SK-N-SH treated with all-trans-retinoic acid at 6 μM for 48 hours (cell line): ENCODE measurements at regions not wholly inside any gene's neighbourhood (a gene's known extent, or its start where the extent isn't known, plus 50 kb on each side); places are given as distances from the start of the nearest gene placed in this dataset.

ENCODE experiments used
- ATAC-seq: fragments of 200-7000 bp; cut with Tn5 transposase; 3 replicates; pipeline ENCODE4 v1.9.1; 2020; ENCODE audit warnings: mild to moderate bottlenecking, moderate library complexity
- BACH2 ChIP-seq: fragments of 250-450 bp; sonication (Bioruptor Pico); IDR thresholded peaks from 2 replicates; pipeline ENCODE4 v1.9.0; 2021; ENCODE audit warnings: mild to moderate bottlenecking, borderline replicate concordance
- CSDC2 ChIP-seq: fragments of 250-450 bp; sonication (Bioruptor Pico); IDR thresholded peaks from 2 replicates; pipeline ENCODE4 v1.5.0; 2020; ENCODE audit warnings: mild to moderate bottlenecking, moderate library complexity
- ESRRG ChIP-seq: fragments of 250-450 bp; sonication (Bioruptor Pico); IDR thresholded peaks from 2 replicates; pipeline ENCODE4 v1.6.1; 2021; ENCODE audit warnings: mild to moderate bottlenecking
- GLIS3 ChIP-seq: fragments of 250-450 bp; sonication (Bioruptor Pico); IDR thresholded peaks from 2 replicates; pipeline ENCODE4 v1.5.0; 2020; ENCODE audit warnings: mild to moderate bottlenecking, moderate library complexity
- ISL1 ChIP-seq: fragments of 250-450 bp; sonication (Bioruptor Pico); IDR thresholded peaks from 2 replicates; pipeline ENCODE4 v2.1.2; 2022; ENCODE audit warnings: mild to moderate bottlenecking, moderate library complexity
- OSR1 ChIP-seq: fragments of 250-450 bp; sonication (Bioruptor Pico); IDR thresholded peaks from 2 replicates; pipeline ENCODE4 v1.8.0; 2022; ENCODE audit warnings: moderate library complexity, mild to moderate bottlenecking, inconsistent platforms
- PPARA ChIP-seq: fragments of 250-450 bp; sonication (Bioruptor Pico); IDR thresholded peaks from 2 replicates; pipeline ENCODE4 v1.5.0; 2020; ENCODE audit warnings: mild to moderate bottlenecking, borderline replicate concordance
- SNAI2 ChIP-seq: fragments of 250-450 bp; sonication (Bioruptor Pico); IDR thresholded peaks from 2 replicates; pipeline ENCODE4 v1.5.0; 2020; ENCODE audit warnings: mild to moderate bottlenecking, moderate library complexity
- TCF4 ChIP-seq: fragments of 250-450 bp; sonication (Bioruptor Pico); IDR thresholded peaks from 2 replicates; pipeline ENCODE4 v1.8.0; 2021; ENCODE audit warnings: mild to moderate bottlenecking, moderate library complexity, borderline replicate concordance
- TOX ChIP-seq: fragments of 250-450 bp; sonication (Bioruptor Pico); IDR thresholded peaks from 2 replicates; pipeline ENCODE4 v1.8.0; 2021; ENCODE audit warnings: mild to moderate bottlenecking, moderate library complexity, borderline replicate concordance
- ZC3H10 ChIP-seq: fragments of 250-450 bp; sonication (Bioruptor Pico); IDR thresholded peaks from 2 replicates; pipeline ENCODE4 v1.5.1; 2021; ENCODE audit warnings: mild to moderate bottlenecking, moderate library complexity
- ZFP3 ChIP-seq: fragments of 250-450 bp; sonication (Bioruptor Pico); IDR thresholded peaks from 2 replicates; pipeline ENCODE4 v1.5.0; 2020; ENCODE audit warnings: mild to moderate bottlenecking, moderate library complexity
- ZFP30 ChIP-seq: fragments of 450-650 bp; formaldehyde crosslinking; IDR thresholded peaks from 2 replicates; pipeline ENCODE4 v1.5.0; 2022; ENCODE audit warnings: mild to moderate bottlenecking, moderate library complexity
- ZNF565 ChIP-seq: fragments of 450-650 bp; formaldehyde crosslinking; conservative IDR thresholded peaks from 2 replicates; pipeline ENCODE4 v1.5.0; 2020; ENCODE audit warnings: low read depth, mild to moderate bottlenecking, moderate library complexity
- ZNF70 ChIP-seq: fragments of 450-650 bp; formaldehyde crosslinking; IDR thresholded peaks from 2 replicates; pipeline ENCODE4 v1.5.0; 2020; ENCODE audit warnings: mild to moderate bottlenecking, moderate library complexity
- ZNF8 ChIP-seq: fragments of 450-650 bp; formaldehyde crosslinking; IDR thresholded peaks from 2 replicates; pipeline ENCODE4 v1.5.0; 2020; ENCODE audit warnings: mild to moderate bottlenecking, moderate library complexity
- TF ChIP-seq, protein P1 (sequence below): fragments of 250-450 bp; sonication (Bioruptor Pico); IDR thresholded peaks from 2 replicates; pipeline ENCODE4 v1.8.0; 2020; ENCODE audit warnings: mild to moderate bottlenecking, moderate library complexity, borderline replicate concordance
- TF ChIP-seq, protein P2 (sequence below): fragments of 250-450 bp; sonication (Bioruptor Pico); IDR thresholded peaks from 2 replicates; pipeline ENCODE4 v1.5.1; 2020; ENCODE audit warnings: low read depth, mild to moderate bottlenecking, moderate library complexity

GRCh38 chr4:176864238-176864637 is 71.5 kb upstream of the VEGFC start:
- TF ChIP-seq, protein P1, sequence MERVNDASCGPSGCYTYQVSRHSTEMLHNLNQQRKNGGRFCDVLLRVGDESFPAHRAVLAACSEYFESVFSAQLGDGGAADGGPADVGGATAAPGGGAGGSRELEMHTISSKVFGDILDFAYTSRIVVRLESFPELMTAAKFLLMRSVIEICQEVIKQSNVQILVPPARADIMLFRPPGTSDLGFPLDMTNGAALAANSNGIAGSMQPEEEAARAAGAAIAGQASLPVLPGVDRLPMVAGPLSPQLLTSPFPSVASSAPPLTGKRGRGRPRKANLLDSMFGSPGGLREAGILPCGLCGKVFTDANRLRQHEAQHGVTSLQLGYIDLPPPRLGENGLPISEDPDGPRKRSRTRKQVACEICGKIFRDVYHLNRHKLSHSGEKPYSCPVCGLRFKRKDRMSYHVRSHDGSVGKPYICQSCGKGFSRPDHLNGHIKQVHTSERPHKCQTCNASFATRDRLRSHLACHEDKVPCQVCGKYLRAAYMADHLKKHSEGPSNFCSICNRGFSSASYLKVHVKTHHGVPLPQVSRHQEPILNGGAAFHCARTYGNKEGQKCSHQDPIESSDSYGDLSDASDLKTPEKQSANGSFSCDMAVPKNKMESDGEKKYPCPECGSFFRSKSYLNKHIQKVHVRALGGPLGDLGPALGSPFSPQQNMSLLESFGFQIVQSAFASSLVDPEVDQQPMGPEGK (CRISPR knock-in tag), result no peak
- no peak for TF ChIP-seq OSR1 (CRISPR knock-in tag)
- TF ChIP-seq, all 23 proteins: peak for 0
- ATAC-seq, result no peak

GRCh38 chr4:176868676-176869075 is 76.0 kb upstream of the VEGFC start:
- TF ChIP-seq, protein P2, sequence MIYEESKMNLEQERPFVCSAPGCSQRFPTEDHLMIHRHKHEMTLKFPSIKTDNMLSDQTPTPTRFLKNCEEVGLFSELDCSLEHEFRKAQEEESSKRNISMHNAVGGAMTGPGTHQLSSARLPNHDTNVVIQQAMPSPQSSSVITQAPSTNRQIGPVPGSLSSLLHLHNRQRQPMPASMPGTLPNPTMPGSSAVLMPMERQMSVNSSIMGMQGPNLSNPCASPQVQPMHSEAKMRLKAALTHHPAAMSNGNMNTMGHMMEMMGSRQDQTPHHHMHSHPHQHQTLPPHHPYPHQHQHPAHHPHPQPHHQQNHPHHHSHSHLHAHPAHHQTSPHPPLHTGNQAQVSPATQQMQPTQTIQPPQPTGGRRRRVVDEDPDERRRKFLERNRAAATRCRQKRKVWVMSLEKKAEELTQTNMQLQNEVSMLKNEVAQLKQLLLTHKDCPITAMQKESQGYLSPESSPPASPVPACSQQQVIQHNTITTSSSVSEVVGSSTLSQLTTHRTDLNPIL (CRISPR knock-in tag), result no peak
- TF ChIP-seq ESRRG (no peak), ISL1 (CRISPR knock-in tag) (no peak), OSR1 (CRISPR knock-in tag) (no peak), ZC3H10 (CRISPR knock-in tag) (no peak), ZFP3 (CRISPR knock-in tag) (no peak), ZNF70 (CRISPR knock-in tag) (no peak), BACH2 (CRISPR knock-in tag) (no peak), PPARA (CRISPR knock-in tag) (no peak), ZNF565 (CRISPR knock-in tag) (no peak), GLIS3 (CRISPR knock-in tag) (no peak), CSDC2 (CRISPR knock-in tag) (no peak), TCF4 (no peak), SNAI2 (CRISPR knock-in tag) (no peak), ZFP30 (CRISPR knock-in tag) (no peak)
- TF ChIP-seq, protein P1 (CRISPR knock-in tag), result no peak
- peak; percentile 35; the same call in 2 of the 3 replicates for ATAC-seq

DNA sequence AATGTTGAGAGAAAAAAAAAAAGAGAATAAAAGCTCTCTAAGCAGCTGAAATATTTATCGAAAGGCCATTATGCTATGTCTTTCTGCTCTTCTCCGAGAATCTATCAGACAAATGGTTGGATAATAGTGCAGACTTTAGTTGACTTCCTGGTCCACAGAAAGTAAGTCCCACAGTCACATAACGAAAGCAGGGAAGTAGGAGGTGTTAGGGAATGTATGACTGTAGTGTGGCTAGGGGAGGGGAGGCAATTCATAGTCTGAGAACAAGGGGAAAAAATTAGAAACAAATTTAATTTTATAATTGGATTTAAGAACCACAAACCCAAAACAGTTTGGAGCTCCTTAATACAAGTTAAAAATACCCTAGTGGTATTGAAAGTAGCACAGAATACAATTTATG is 79.7 kb upstream of the VEGFC start:
- TF ChIP-seq GLIS3 (CRISPR knock-in tag) (no peak), TOX (CRISPR knock-in tag) (no peak)
- ATAC-seq, result peak; percentile 73

- no peak for ATAC-seq
- TF ChIP-seq TOX (CRISPR knock-in tag) (no peak), GLIS3 (CRISPR knock-in tag) (no peak), ZC3H10 (CRISPR knock-in tag) (no peak), SNAI2 (CRISPR knock-in tag) (no peak), ZNF8 (no peak)
Measured at GRCh38 chr4:176874721-176875445, 82.2 kb upstream of the VEGFC start.

DNA sequence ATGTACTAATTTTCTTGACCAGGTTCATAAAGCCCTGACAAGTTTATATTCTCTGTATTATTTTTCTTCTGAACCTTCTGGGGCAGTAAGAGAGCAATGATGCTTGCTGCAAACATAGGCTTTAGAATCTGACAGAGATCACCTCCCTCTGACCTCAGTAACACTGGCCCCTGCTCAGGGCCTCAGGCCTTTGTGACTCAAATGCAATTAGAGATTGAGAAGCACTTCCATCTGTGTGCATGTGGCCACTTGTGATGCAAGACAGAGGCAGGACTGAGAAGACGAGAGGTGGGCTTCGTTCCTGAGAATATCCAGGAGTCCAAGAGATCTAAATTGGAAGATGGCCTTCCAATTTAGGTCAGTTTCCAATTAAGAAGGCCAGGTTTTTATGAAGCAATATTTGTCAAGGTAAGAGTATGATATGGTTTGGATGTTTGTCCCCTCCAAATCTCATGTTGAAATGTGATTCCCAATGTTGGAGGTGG is 82.8 kb upstream of the VEGFC start:
- TF ChIP-seq BACH2 (CRISPR knock-in tag) (no peak), ISL1 (CRISPR knock-in tag) (no peak)
- TF ChIP-seq, protein P1 (CRISPR knock-in tag), result no peak
- no peak for ATAC-seq
